ENCODE measurements at regions not wholly inside any gene's neighbourhood (a gene's known extent, or its start where the extent isn't known, plus 50 kb on each side); places are given as distances from the start of the nearest gene placed in this dataset.

GRCh38 chr3:182000447-182000846, 288.7 kb downstream of the SOX2 start:
- TF ChIP-seq CTCF (IDR thresholded peaks at IDR 0.05; ENCODE audit: low read depth, low read length, missing input control) (no peak), TAF1 (conservative IDR thresholded peaks at IDR 0.05) (no peak), SP1 (IDR thresholded peaks at IDR 0.05) (no peak), RAD21 (IDR thresholded peaks at IDR 0.05) (no peak), EGR1 (IDR thresholded peaks at IDR 0.05; ENCODE audit: low read depth in 2 of 2) (no peak), HNF4G (IDR thresholded peaks at IDR 0.05) (no peak), HNF4A (conservative IDR thresholded peaks at IDR 0.05) (no peak), MAX (IDR thresholded peaks at IDR 0.05) (no peak), RXRA (IDR thresholded peaks at IDR 0.05) (no peak), FOXA1 (IDR thresholded peaks at IDR 0.05) (no peak)
